CD8-positive, alpha-beta memory T cell (primary cell): ENCODE measurements at regions not wholly inside any gene's neighbourhood (a gene's known extent, or its start where the extent isn't known, plus 50 kb on each side); places are given as distances from the start of the nearest gene placed in this dataset.
"Not testable (repeated sequence)": the region's sequence is repeated elsewhere in the genome, so short reads cannot be mapped to it uniquely, and the experiment has no call there.

Experiments used
- CTCF ChIA-PET: fragments of 350-600 bp; sonication (Branson Sonifier 250); formaldehyde crosslinking; loops from one replicate; lab custom pipeline; 2021; ENCODE audit warnings: antibody characterized with exemption; lab: Charles Lee
- POLR2A ChIA-PET: fragments of 350-600 bp; sonication (Branson Sonifier 250); formaldehyde crosslinking; loops from one replicate; lab custom pipeline; 2021; ENCODE audit warnings: antibody characterized with exemption; lab: Charles Lee
- DNase-seq, 5 donors: peaks; one replicate each; pipeline versions ENCODE4 v3.0.0 to v3.0.0-alpha.2; 2020 to 2022; ENCODE audit warnings: mixed read lengths in 1 of 5
- H3K27ac ChIP-seq: one replicate; pipeline ENCODE4 v1.7.0; 2013; ENCODE audit warnings: low read depth, mild to moderate bottlenecking, low read length, moderate library complexity
- H3K27me3 ChIP-seq: 2 replicates; pipeline ENCODE4 v1.7.0; 2013; ENCODE audit warnings: low read length, mild to moderate bottlenecking; ENCODE audit not compliant: insufficient read depth, poor library complexity, severe bottlenecking
- H3K36me3 ChIP-seq: 2 replicates; pipeline ENCODE4 v1.7.0; 2013; ENCODE audit warnings: mild to moderate bottlenecking, low read length, moderate library complexity; ENCODE audit not compliant: insufficient read depth
- H3K4me1 ChIP-seq: 2 replicates; pipeline ENCODE4 v1.7.0; 2013; ENCODE audit warnings: mild to moderate bottlenecking, low read length, moderate library complexity; ENCODE audit not compliant: insufficient read depth
- H3K4me3 ChIP-seq: 2 replicates; pipeline ENCODE4 v1.7.0; 2013; ENCODE audit warnings: mild to moderate bottlenecking, low read length
- H3K9me3 ChIP-seq: 2 replicates; pipeline ENCODE4 v1.7.0; 2013; ENCODE audit warnings: mild to moderate bottlenecking, low read length
- H3K27ac Mint-ChIP-seq, 8 donors: one replicate each; pipeline ENCODE4 v1.8.0; 2020 to 2021; ENCODE audit warnings: mixed read lengths in 8 of 8, mild to moderate bottlenecking in 6 of 8, inconsistent platforms in 3 of 8, moderate library complexity in 3 of 8
- H3K27me3 Mint-ChIP-seq, 2 donors: one replicate each; pipeline ENCODE4 v1.8.0; 2020 to 2021; ENCODE audit warnings: mixed read lengths in 2 of 2, mild to moderate bottlenecking in 1 of 2, moderate library complexity in 1 of 2
- H3K36me3 Mint-ChIP-seq, 3 donors: one replicate each; pipeline ENCODE4 v1.8.0; 2020 to 2021; ENCODE audit warnings: mixed read lengths in 3 of 3, inconsistent platforms in 1 of 3, mild to moderate bottlenecking in 1 of 3
- H3K4me1 Mint-ChIP-seq, 3 donors: one replicate each; pipeline ENCODE4 v1.8.0; 2020 to 2021; ENCODE audit warnings: mixed read lengths in 3 of 3, inconsistent platforms in 1 of 3, mild to moderate bottlenecking in 1 of 3
- H3K4me3 Mint-ChIP-seq, 7 donors: one replicate each; pipeline ENCODE4 v1.8.0; 2020 to 2021; ENCODE audit warnings: mixed read lengths in 7 of 7, mild to moderate bottlenecking in 6 of 7, moderate library complexity in 4 of 7, inconsistent platforms in 2 of 7
- H3K9me3 Mint-ChIP-seq, 5 donors: one replicate each; pipeline ENCODE4 v1.8.0; 2020 to 2022; ENCODE audit warnings: mixed read lengths in 5 of 5, mild to moderate bottlenecking in 3 of 5, moderate library complexity in 2 of 5, inconsistent platforms in 1 of 5

GRCh38 chr14:81584495-81584894 lies 50.8 kb upstream of the SEL1L start:
- H3K27ac Mint-ChIP-seq, result no peak overlapping the region
- peaks cover 6 to 8% of the 10 kb centered on the region in 2 donors for H3K27me3 Mint-ChIP-seq
- H3K27ac ChIP-seq, result no peak overlapping the region
- H3K27me3 ChIP-seq, result no peaks in the 10 kb centered on the region
- H3K4me3 ChIP-seq, result no peak overlapping the region
- H3K9me3 Mint-ChIP-seq, result peaks cover 0 to 4% (median 0%) of the 10 kb centered on the region in 5 donors
- no peak overlapping the region for H3K4me3 Mint-ChIP-seq
- H3K9me3 ChIP-seq, result no peaks in the 10 kb centered on the region
- no peak for DNase-seq
- ChIA-PET POLR2A (no interaction called here), CTCF (no interaction called here)
- H3K36me3 ChIP-seq, result no peaks in the 10 kb centered on the region
- H3K4me1 Mint-ChIP-seq, result no peaks in the 10 kb centered on the region
- no peaks in the 10 kb centered on the region for H3K4me1 ChIP-seq
- H3K36me3 Mint-ChIP-seq, result no peaks in the 10 kb centered on the region

GRCh38 chr14:81589381-81590065 lies 55.9 kb upstream of the SEL1L start:
- Histone ChIP-seq H3K4me1 (no peaks in the 10 kb centered on the region), H3K36me3 (no peaks in the 10 kb centered on the region), H3K4me3 (no peak overlapping the region), H3K9me3 (no peaks in the 10 kb centered on the region), H3K27ac (no peak overlapping the region), H3K27me3 (no peaks in the 10 kb centered on the region)
- no peaks in the 10 kb centered on the region for H3K36me3 Mint-ChIP-seq
- peaks cover 0 to 1% (median 0%) of the 10 kb centered on the region in 5 donors for H3K9me3 Mint-ChIP-seq
- no peak for DNase-seq
- ChIA-PET POLR2A (no interaction called here), CTCF (no interaction called here)
- H3K27me3 Mint-ChIP-seq, result peaks cover 5 to 14% of the 10 kb centered on the region in 2 donors
- no peak overlapping the region for H3K4me3 Mint-ChIP-seq
- H3K4me1 Mint-ChIP-seq, result no peaks in the 10 kb centered on the region
- H3K27ac Mint-ChIP-seq, result no peak overlapping the region

- POLR2A ChIA-PET, result no interaction called here
- Mint-ChIP-seq H3K27ac (no peak overlapping the region), H3K4me3 (no peak overlapping the region), H3K4me1 (no peaks in the 10 kb centered on the region), H3K27me3 (peaks cover 5 to 25% of the 10 kb centered on the region in 2 donors), H3K9me3 (no peaks in the 10 kb centered on the region), H3K36me3 (no peaks in the 10 kb centered on the region)
- Histone ChIP-seq H3K4me1 (no peaks in the 10 kb centered on the region), H3K27ac (no peak overlapping the region), H3K36me3 (no peaks in the 10 kb centered on the region), H3K27me3 (no peaks in the 10 kb centered on the region), H3K4me3 (no peak overlapping the region), H3K9me3 (no peaks in the 10 kb centered on the region)
- CTCF ChIA-PET, result no interaction called here
- no peak for DNase-seq
Observed at GRCh38 chr14:81591266-81591665, 57.6 kb upstream of the SEL1L start.

- peaks cover 5 to 30% of the 10 kb centered on the region in 2 donors for H3K27me3 Mint-ChIP-seq
- CTCF ChIA-PET, result no interaction called here
- Histone ChIP-seq H3K27me3 (no peaks in the 10 kb centered on the region), H3K36me3 (no peaks in the 10 kb centered on the region), H3K4me3 (no peak overlapping the region), H3K4me1 (no peaks in the 10 kb centered on the region), H3K27ac (no peak overlapping the region), H3K9me3 (no peaks in the 10 kb centered on the region)
- no peak overlapping the region for H3K27ac Mint-ChIP-seq
- H3K4me3 Mint-ChIP-seq, result no peak overlapping the region
- no peaks in the 10 kb centered on the region for H3K36me3 Mint-ChIP-seq
- no peaks in the 10 kb centered on the region for H3K4me1 Mint-ChIP-seq
- DNase-seq, result no peak
- H3K9me3 Mint-ChIP-seq, result no peaks in the 10 kb centered on the region
- POLR2A ChIA-PET, result no interaction called here
Observed at GRCh38 chr14:81594012-81594411, 60.4 kb upstream of the SEL1L start.

GRCh38 chr14:81605660-81606059 lies 72.0 kb upstream of the SEL1L start:
- Histone ChIP-seq H3K27me3 (no peaks in the 10 kb centered on the region), H3K9me3 (no peaks in the 10 kb centered on the region), H3K36me3 (no peaks in the 10 kb centered on the region), H3K4me1 (no peaks in the 10 kb centered on the region), H3K4me3 (no peak overlapping the region), H3K27ac (no peak overlapping the region)
- ChIA-PET POLR2A (no interaction called here), CTCF (no interaction called here)
- no peak for DNase-seq
- H3K27me3 Mint-ChIP-seq, result peaks cover 11 to 24% of the 10 kb centered on the region in 2 donors
- no peaks in the 10 kb centered on the region for H3K36me3 Mint-ChIP-seq
- H3K4me3 Mint-ChIP-seq, result no peak overlapping the region
- no peaks in the 10 kb centered on the region for H3K4me1 Mint-ChIP-seq
- H3K9me3 Mint-ChIP-seq, result peaks cover 0 to 2% (median 0%) of the 10 kb centered on the region in 5 donors
- no peak overlapping the region for H3K27ac Mint-ChIP-seq

GRCh38 chr14:81613341-81614045 lies 79.8 kb upstream of the SEL1L start:
- H3K9me3 Mint-ChIP-seq, result peaks cover 0 to 3% (median 0%) of the 10 kb centered on the region in 5 donors
- Histone ChIP-seq H3K27me3 (no peaks in the 10 kb centered on the region), H3K9me3 (no peaks in the 10 kb centered on the region), H3K4me3 (no peak overlapping the region), H3K4me1 (no peaks in the 10 kb centered on the region), H3K36me3 (no peaks in the 10 kb centered on the region), H3K27ac (no peak overlapping the region)
- no peak overlapping the region for H3K4me3 Mint-ChIP-seq
- ChIA-PET CTCF (no interaction called here), POLR2A (no interaction called here)
- no peak for DNase-seq
- no peak overlapping the region for H3K27ac Mint-ChIP-seq
- H3K36me3 Mint-ChIP-seq, result no peaks in the 10 kb centered on the region
- peaks cover 8 to 11% of the 10 kb centered on the region in 2 donors for H3K27me3 Mint-ChIP-seq
- H3K4me1 Mint-ChIP-seq, result no peaks in the 10 kb centered on the region

GRCh38 chr14:81614302-81614701 lies 80.6 kb upstream of the SEL1L start:
- H3K4me3 Mint-ChIP-seq, H3K4me3 ChIP-seq, H3K9me3 Mint-ChIP-seq, H3K36me3 ChIP-seq, H3K9me3 ChIP-seq, H3K27me3 ChIP-seq, H3K4me1 Mint-ChIP-seq, H3K36me3 Mint-ChIP-seq, DNase-seq, H3K27ac ChIP-seq, POLR2A ChIA-PET, H3K4me1 ChIP-seq, CTCF ChIA-PET, H3K27ac Mint-ChIP-seq: not testable (repeated sequence)
- peaks cover 8 to 11% of the 10 kb centered on the region in 2 donors for H3K27me3 Mint-ChIP-seq

GRCh38 chr14:81618695-81619094 lies 85.0 kb upstream of the SEL1L start:
- H3K4me1 ChIP-seq, result no peaks in the 10 kb centered on the region
- ChIA-PET CTCF (no interaction called here), POLR2A (no interaction called here)
- H3K36me3 ChIP-seq, result no peaks in the 10 kb centered on the region
- no peaks in the 10 kb centered on the region for H3K9me3 ChIP-seq
- no peak overlapping the region for H3K27ac ChIP-seq
- DNase-seq, result no peak
- H3K4me1 Mint-ChIP-seq, result no peaks in the 10 kb centered on the region
- peaks cover 0 to 6% (median 0%) of the 10 kb centered on the region in 5 donors for H3K9me3 Mint-ChIP-seq
- H3K4me3 Mint-ChIP-seq, result no peak overlapping the region
- H3K4me3 ChIP-seq, result no peak overlapping the region
- H3K27ac Mint-ChIP-seq, result no peak overlapping the region
- peaks cover 4 to 9% of the 10 kb centered on the region in 2 donors for H3K27me3 Mint-ChIP-seq
- no peaks in the 10 kb centered on the region for H3K36me3 Mint-ChIP-seq
- H3K27me3 ChIP-seq, result no peaks in the 10 kb centered on the region
